Right lobe of liver (tissue), 4 donors: ENCODE measurements at regions not wholly inside any gene's neighbourhood (a gene's known extent, or its start where the extent isn't known, plus 50 kb on each side); places are given as distances from the start of the nearest gene placed in this dataset.

Source experiments
- CTCF ChIP-seq, 4 donors: fragments of 200-600 bp in 3 of 4; fragments of 450-650 bp in 1 of 4; IDR thresholded peaks; one replicate each; pipeline versions ENCODE4 v1.5.1 to v1.8.0; 2016 to 2022; ENCODE audit warnings: antibody characterized with exemption in 4 of 4, mild to moderate bottlenecking in 2 of 4
- POLR2A ChIP-seq: fragments of 450-650 bp; IDR thresholded peaks from one replicate; pipeline ENCODE4 v1.6.1; 2017; ENCODE audit warnings: antibody characterized with exemption, mild to moderate bottlenecking
- donor health status: DM: no; HTN: no; CAD: no.
- donor health status: DM: no; HTN: no; CAD: no.
- donor health status: DM: no; HTN: yes; CAD: no.

GRCh38 chr5:74083096-74083791, 457.2 kb downstream of the ARHGEF28 start:
- TF ChIP-seq CTCF (IDR thresholded peaks at IDR 0.05) (no peak), POLR2A (no peak)
